Peyer's patch (tissue), 4 donors: ENCODE measurements at regions not wholly inside any gene's neighbourhood (a gene's known extent, or its start where the extent isn't known, plus 50 kb on each side); places are given as distances from the start of the nearest gene placed in this dataset.
A peak's percentile ranks its signal among the peaks of the same experiment; 100 is the strongest.

ENCODE experiments used
- DNase-seq, 3 donors: peaks; one replicate each; pipeline ENCODE4 v3.0.0-alpha.2; 2017 to 2019
- H3K27ac ChIP-seq, 4 donors: fragments of 200-600 bp; sonication (generic); one replicate each; pipeline ENCODE4 v1.5.1; 2016 to 2019
- H3K27me3 ChIP-seq, 2 donors: fragments of 200-600 bp; sonication (generic); one replicate each; pipeline ENCODE4 v1.5.1; 2019
- H3K36me3 ChIP-seq, 3 donors: fragments of 200-600 bp; sonication (generic); one replicate each; pipeline ENCODE4 v1.5.1; 2016 to 2019
- H3K4me1 ChIP-seq, 4 donors: fragments of 200-600 bp; sonication (generic); one replicate each; pipeline ENCODE4 v1.5.1; 2016 to 2019
- H3K4me3 ChIP-seq, 4 donors: fragments of 200-600 bp; sonication (generic); 1 replicate in 3 of 4; 2 replicates in 1 of 4; pipeline ENCODE4 v1.5.1; 2016 to 2019; ENCODE audit warnings: mild to moderate bottlenecking in 1 of 4
- H3K9me3 ChIP-seq, 4 donors: fragments of 200-600 bp; sonication (generic); one replicate each; pipeline ENCODE4 v1.5.1; 2016 to 2019; ENCODE audit warnings: mild to moderate bottlenecking in 1 of 4
- POLR2A ChIP-seq, 2 donors: fragments of 450-650 bp; IDR thresholded peaks; one replicate each; pipeline ENCODE4 v1.5.1; 2017; ENCODE audit warnings: antibody characterized with exemption in 2 of 2, mild to moderate bottlenecking in 2 of 2, moderate library complexity in 2 of 2
- TF ChIP-seq, protein P1 (sequence below), 6 experiments: fragments of 450-650 bp in 4 of 6; fragments of 200-600 bp in 2 of 6; sonication (generic) in 1 of 6; IDR thresholded peaks; one replicate each; pipeline ENCODE4 v1.5.1; 2017 to 2019; ENCODE audit warnings: antibody characterized with exemption in 6 of 6, mild to moderate bottlenecking in 3 of 6, moderate library complexity in 1 of 6

DNA sequence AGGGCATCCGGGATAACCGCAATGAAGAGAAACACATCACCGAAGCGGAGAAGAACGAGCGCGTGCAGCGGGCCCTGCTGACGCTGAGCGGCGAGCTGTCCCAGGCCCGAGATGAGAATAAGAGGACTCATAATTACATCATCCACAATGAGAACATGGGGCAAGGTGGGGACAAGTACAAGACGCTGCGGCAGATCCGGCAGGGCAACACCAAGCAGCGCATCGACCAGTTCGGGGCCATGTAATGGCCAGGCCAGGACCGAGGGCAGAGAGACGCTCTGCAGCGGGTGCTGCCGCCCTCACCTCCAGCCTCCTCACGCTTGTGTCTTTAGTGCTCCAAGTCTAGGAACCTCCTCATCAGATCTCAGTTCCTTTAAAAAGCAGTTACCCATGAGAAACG lies 863.7 kb upstream of the ALCAM start:
- Histone ChIP-seq H3K27ac (no peak overlapping the region), H3K9me3 (peaks cover 0 to 3% (median 0%) of the 10 kb centered on the region in 4 donors), H3K4me3 (no peak overlapping the region), H3K36me3 (no peaks in the 10 kb centered on the region), H3K4me1 (no peaks in the 10 kb centered on the region), H3K27me3 (no peaks in the 10 kb centered on the region)
- TF ChIP-seq, protein P1, sequence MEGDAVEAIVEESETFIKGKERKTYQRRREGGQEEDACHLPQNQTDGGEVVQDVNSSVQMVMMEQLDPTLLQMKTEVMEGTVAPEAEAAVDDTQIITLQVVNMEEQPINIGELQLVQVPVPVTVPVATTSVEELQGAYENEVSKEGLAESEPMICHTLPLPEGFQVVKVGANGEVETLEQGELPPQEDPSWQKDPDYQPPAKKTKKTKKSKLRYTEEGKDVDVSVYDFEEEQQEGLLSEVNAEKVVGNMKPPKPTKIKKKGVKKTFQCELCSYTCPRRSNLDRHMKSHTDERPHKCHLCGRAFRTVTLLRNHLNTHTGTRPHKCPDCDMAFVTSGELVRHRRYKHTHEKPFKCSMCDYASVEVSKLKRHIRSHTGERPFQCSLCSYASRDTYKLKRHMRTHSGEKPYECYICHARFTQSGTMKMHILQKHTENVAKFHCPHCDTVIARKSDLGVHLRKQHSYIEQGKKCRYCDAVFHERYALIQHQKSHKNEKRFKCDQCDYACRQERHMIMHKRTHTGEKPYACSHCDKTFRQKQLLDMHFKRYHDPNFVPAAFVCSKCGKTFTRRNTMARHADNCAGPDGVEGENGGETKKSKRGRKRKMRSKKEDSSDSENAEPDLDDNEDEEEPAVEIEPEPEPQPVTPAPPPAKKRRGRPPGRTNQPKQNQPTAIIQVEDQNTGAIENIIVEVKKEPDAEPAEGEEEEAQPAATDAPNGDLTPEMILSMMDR (IDR thresholded peaks at IDR 0.05): no peak
- no peak for TF ChIP-seq POLR2A (IDR thresholded peaks at IDR 0.05)
- no peak for DNase-seq

DNA sequence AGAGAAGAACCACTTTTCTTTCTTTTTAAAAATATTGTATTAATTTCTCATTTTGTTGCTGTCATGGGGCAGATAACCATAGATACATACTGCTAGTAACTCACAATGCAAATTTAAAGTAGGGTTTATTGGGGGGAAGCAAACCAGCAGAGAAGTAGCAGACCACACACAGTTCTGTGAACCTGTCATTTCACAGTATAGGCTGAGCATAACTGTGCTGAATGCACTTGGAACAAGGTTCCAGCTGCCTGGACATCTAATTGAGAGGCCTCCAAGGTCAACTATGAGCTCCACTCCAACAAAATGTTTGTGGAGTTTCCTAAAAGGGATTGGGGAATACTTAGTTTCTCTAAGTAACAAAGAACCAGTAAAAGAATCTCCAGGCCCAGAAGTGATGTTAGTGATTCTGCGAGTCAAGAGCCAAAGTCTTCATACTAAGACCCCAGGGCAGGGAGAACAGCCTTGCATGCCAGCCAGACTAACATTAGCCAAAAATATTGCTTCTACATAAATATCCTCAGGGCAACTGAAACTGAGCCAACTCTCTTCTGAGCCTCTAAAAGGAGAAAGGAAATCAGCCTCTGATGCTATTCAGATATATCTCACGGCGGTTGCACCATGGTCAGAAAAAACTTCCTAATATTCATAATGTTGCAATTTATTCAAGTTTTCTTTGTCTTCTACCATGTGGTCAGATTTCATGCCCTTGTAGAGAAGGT lies 856.4 kb upstream of the ALCAM start:
- Histone ChIP-seq H3K4me1 (no peaks in the 10 kb centered on the region), H3K27ac (no peak overlapping the region), H3K27me3 (no peaks in the 10 kb centered on the region), H3K9me3 (no peaks in the 10 kb centered on the region), H3K4me3 (no peak overlapping the region), H3K36me3 (no peaks in the 10 kb centered on the region)
- no peak for DNase-seq
- TF ChIP-seq POLR2A (IDR thresholded peaks at IDR 0.05): no peak
- TF ChIP-seq, protein P1 (IDR thresholded peaks at IDR 0.05): no peak

DNA sequence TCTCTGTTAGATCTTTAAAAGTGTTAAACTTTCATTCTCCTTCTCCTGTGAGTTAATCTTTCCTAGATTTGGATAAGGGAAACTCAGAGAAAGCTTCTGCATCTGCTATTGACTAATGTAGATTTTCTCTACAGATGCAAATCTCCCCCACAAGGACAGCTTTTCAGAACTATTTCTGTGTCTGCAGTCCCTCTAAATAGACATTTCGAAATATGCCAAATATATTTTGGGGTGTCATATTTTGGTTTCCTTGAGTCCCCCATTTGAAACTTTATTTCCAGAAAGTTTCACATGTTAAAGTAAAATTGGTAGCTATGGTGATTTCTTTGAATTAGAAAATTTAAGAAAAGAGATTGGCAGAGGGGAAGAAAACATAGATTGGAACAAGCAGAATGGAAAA lies 852.3 kb upstream of the ALCAM start:
- no peak overlapping the region for H3K4me3 ChIP-seq
- TF ChIP-seq, protein P1 (IDR thresholded peaks at IDR 0.05): no peak
- no peak for TF ChIP-seq POLR2A (IDR thresholded peaks at IDR 0.05)
- H3K4me1 ChIP-seq: no peaks in the 10 kb centered on the region

DNA sequence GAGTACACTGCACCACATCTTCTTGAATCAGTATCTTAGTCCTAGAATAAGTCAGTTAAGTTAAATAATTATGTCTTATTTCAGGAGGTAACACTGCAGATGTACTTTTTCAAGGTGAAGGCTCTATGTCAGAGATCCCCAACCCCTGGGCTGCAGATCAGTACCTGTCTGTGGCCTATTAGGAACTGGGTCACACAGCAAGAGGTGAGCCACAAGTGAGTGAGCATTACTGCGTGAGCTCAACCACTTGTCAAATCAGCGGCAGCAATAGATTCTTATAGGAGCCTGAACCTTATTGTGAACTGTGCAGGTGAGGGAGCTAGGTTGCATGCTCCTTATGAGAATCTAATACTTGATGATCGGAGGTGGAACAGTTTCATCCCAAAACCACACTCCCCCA lies 851.9 kb upstream of the ALCAM start:
- Histone ChIP-seq H3K27ac (no peak overlapping the region), H3K36me3 (no peaks in the 10 kb centered on the region), H3K27me3 (no peaks in the 10 kb centered on the region), H3K9me3 (no peaks in the 10 kb centered on the region), H3K4me3 (no peak overlapping the region), H3K4me1 (peaks cover 0 to 3% (median 0%) of the 10 kb centered on the region in 4 donors)
- DNase-seq: no peak
- TF ChIP-seq, protein P1 (IDR thresholded peaks at IDR 0.05): no peak
- TF ChIP-seq POLR2A (IDR thresholded peaks at IDR 0.05): no peak

More for the DNA sequence above, 852.3 kb upstream of the ALCAM start:
- H3K27ac ChIP-seq: no peak overlapping the region
- no peaks in the 10 kb centered on the region for H3K27me3 ChIP-seq
- H3K36me3 ChIP-seq: no peaks in the 10 kb centered on the region
- DNase-seq: no peak
- H3K9me3 ChIP-seq: no peaks in the 10 kb centered on the region

DNA sequence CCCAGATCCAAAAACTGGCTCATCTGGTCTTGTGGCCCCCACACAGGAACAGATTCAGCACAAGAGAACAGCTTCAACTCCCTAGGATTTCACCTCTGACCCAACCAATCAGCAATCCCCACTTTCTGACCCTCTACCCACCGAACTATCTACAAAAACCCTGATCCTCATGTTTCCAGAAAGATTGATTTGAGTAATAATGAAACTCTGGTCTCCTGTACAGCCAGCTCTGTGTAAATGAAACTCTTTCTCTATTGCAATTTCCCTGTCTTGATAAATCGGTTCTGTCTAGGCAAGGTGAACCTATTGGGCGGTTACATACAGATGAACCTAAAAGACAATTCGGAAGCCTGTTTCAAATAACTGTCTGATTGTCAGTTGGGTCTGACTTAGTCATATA lies 847.6 kb upstream of the ALCAM start:
- DNase-seq: no peak
- peaks cover 0 to 5% (median 0%) of the 10 kb centered on the region in 4 donors for H3K4me1 ChIP-seq
- H3K36me3 ChIP-seq: no peaks in the 10 kb centered on the region
- H3K27me3 ChIP-seq: no peaks in the 10 kb centered on the region
- TF ChIP-seq, protein P1 (IDR thresholded peaks at IDR 0.05): no peak
- TF ChIP-seq POLR2A (IDR thresholded peaks at IDR 0.05): no peak
- peak overlapping the region in 2 of 4 donors; percentile 59 to 61 for H3K27ac ChIP-seq
- no peaks in the 10 kb centered on the region for H3K9me3 ChIP-seq
- no peak overlapping the region for H3K4me3 ChIP-seq
